ENCODE measurements at regions not wholly inside any gene's neighbourhood (a gene's known extent, or its start where the extent isn't known, plus 50 kb on each side); places are given as distances from the start of the nearest gene placed in this dataset.

DNA sequence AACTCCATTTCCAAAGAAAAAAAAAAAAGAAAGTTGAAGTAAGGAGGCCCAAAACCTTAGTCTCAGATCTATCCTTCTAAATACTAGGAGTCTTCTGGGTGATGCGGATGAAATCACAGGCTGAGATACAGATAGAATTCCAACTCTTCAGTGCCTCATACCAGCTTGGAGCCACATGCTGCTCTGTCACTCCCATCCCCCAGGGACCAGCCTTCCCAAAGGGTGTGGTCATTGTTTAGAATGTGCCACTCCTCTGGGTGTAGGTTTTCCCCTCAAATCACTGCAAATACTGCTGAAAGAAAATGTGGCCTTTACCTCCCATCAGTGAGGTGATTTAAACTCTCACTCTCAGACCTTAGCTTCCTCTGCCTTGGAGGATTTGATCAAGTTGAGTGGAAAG, 112.9 kb downstream of the CDC7 start:
- DNase-seq (ENCODE audit: low spot score): no peak
- H3K27ac Mint-ChIP-seq: no peak overlapping the region
- H3K36me3 Mint-ChIP-seq (ENCODE audit: low read depth): no peaks in the 10 kb centered on the region
- H3K27me3 Mint-ChIP-seq (ENCODE audit: low read depth): no peaks in the 10 kb centered on the region
- peaks cover 3% of the 10 kb centered on the region for H3K4me1 Mint-ChIP-seq (ENCODE audit: low read depth)
- no peaks in the 10 kb centered on the region for H3K9me3 Mint-ChIP-seq
- H3K4me3 Mint-ChIP-seq: no peak overlapping the region

DNA sequence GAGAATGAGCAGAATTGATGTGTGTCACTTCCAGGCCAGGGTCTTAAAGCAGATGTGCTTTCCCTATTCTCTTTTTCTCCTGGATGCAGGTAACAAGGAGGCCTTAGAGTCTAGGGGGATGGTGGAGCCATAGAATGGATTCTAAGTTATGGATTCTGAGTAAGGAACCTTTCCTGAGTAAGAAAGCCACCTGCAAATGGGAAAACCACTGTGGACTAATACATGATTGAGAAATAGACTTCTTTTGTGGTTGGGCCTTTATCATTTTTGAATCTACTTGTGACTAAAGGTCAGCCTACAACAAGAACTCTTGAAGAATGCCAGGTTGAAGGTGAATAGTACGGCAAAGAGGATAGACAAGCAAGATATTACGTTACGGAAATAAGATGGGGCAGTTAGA, 116.1 kb downstream of the CDC7 start:
- Mint-ChIP-seq H3K27me3 (ENCODE audit: low read depth) (peaks cover 3% of the 10 kb centered on the region), H3K9me3 (no peaks in the 10 kb centered on the region), H3K4me3 (no peak overlapping the region), H3K36me3 (ENCODE audit: low read depth) (no peaks in the 10 kb centered on the region), H3K4me1 (ENCODE audit: low read depth) (peaks cover 3% of the 10 kb centered on the region), H3K27ac (no peak overlapping the region)
- DNase-seq (ENCODE audit: low spot score): no peak

DNA sequence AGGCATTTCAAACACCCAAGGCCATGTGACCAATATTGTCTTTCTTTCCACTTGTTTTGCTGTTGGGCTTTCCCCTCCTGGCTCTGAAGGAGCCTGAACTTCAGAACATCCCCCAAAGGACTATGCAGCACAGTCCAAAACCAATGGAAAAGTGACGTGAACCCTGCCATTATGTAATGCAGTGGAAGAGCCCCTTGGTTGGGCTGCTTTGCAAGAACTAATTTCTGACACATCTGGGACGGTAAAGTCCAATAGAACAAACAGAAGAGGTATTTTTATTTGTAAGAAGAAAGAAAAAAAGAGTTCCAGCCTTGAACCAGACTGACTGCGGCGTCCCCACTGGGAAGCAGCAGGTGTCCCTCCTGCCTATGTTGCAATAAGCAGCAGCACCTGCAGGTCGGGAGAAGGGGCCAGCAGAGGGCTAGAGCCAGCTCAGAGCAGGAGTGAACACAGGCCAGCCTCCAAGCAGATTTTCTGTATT, 116.7 kb downstream of the CDC7 start:
- DNase-seq (ENCODE audit: low spot score): no peak
- no peaks in the 10 kb centered on the region for H3K9me3 Mint-ChIP-seq
- no peaks in the 10 kb centered on the region for H3K36me3 Mint-ChIP-seq (ENCODE audit: low read depth)
- H3K4me1 Mint-ChIP-seq (ENCODE audit: low read depth): peaks cover 3% of the 10 kb centered on the region
- H3K27ac Mint-ChIP-seq: no peak overlapping the region
- no peak overlapping the region for H3K4me3 Mint-ChIP-seq
- peaks cover 6% of the 10 kb centered on the region for H3K27me3 Mint-ChIP-seq (ENCODE audit: low read depth)

DNA sequence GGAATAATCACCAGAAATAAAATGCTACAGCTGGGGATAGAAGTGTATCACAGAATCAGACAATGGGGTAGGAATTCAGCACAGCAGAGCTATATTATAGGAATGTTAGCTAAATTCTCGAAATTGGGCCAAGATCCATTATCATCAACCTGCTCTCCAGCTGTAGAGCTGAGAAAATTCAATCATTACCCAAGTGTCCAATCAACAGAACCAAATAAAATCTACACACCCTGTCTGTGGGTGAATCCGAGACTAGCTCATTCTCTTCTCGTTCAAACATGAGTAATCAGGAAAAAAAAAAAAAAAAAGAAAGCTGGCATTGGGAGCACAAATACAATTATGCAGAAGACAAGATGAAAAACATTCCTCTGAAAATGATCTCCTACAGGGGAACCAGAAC, 119.2 kb downstream of the CDC7 start:
- Mint-ChIP-seq H3K27ac (no peak overlapping the region), H3K9me3 (no peaks in the 10 kb centered on the region), H3K27me3 (ENCODE audit: low read depth) (peaks cover 7% of the 10 kb centered on the region), H3K36me3 (ENCODE audit: low read depth) (no peaks in the 10 kb centered on the region), H3K4me1 (ENCODE audit: low read depth) (peaks cover 1% of the 10 kb centered on the region), H3K4me3 (no peak overlapping the region)
- DNase-seq (ENCODE audit: low spot score): no peak

DNA sequence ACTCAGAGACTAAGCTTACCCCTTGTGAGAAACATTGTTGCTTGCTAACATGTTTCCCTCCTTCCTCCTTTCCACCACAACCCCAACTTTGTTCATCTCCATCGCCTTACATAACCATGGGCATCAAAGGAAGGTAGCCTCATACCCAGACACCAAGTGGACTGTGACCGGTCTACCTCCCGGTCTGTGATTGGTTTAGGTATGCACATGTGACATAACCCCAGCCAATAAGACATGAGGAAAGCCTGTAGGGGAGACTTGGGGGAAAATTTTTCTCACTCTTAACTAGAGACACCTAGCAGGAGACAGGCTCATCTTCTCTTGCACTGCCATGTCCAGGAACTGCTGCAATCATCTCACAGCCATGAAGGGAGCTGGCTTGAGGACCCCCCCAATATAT, 120.7 kb downstream of the CDC7 start:
- no peak for DNase-seq (ENCODE audit: low spot score)
- no peaks in the 10 kb centered on the region for H3K9me3 Mint-ChIP-seq
- no peak overlapping the region for H3K27ac Mint-ChIP-seq
- peaks cover 1% of the 10 kb centered on the region for H3K4me1 Mint-ChIP-seq (ENCODE audit: low read depth)
- peaks cover 7% of the 10 kb centered on the region for H3K27me3 Mint-ChIP-seq (ENCODE audit: low read depth)
- H3K4me3 Mint-ChIP-seq: no peak overlapping the region
- no peaks in the 10 kb centered on the region for H3K36me3 Mint-ChIP-seq (ENCODE audit: low read depth)

DNA sequence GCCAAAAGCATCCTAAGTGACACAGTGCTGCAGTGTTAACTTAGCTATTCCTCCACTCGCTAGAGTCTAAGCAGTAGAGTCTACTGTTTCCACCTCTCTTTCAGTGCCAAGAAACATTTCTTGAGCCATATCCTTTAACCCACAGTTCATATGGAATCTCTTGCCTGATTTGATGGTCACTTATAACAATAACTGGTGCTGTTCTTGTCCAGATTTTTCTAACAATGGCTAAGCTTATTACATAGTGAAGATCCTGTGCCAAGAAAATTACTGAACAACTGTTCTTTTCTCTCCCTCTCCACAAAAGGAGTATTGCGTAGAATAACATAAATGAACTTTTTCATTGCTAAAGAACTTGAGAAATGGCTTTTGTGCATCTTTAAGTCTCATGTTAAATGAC, 121.3 kb downstream of the CDC7 start:
- Mint-ChIP-seq H3K4me1 (ENCODE audit: low read depth) (peaks cover 1% of the 10 kb centered on the region), H3K9me3 (no peaks in the 10 kb centered on the region), H3K36me3 (ENCODE audit: low read depth) (no peaks in the 10 kb centered on the region), H3K4me3 (no peak overlapping the region), H3K27ac (no peak overlapping the region), H3K27me3 (ENCODE audit: low read depth) (peaks cover 7% of the 10 kb centered on the region)
- no peak for DNase-seq (ENCODE audit: low spot score)

DNA sequence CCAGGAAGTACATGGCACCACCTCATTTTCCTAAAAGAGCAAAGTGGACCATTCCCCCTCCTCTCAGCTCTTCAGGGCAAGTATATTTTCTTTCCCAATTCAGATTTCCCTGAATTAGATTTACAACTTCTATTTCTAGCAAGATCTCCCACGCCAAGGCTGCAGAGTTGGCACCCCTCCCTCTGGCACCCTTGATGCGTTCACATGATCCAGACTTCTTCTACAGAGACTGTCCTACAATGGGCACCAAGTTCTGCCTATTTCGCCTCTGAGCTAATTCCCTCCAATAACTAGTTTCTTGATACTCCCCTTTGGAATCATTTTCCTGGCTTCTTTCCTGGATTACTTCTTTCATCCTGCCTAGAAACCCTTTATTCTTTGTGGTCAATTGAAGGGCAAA, 122.0 kb downstream of the CDC7 start:
- Mint-ChIP-seq H3K9me3 (no peaks in the 10 kb centered on the region), H3K36me3 (ENCODE audit: low read depth) (no peaks in the 10 kb centered on the region), H3K27ac (no peak overlapping the region), H3K4me3 (no peak overlapping the region), H3K27me3 (ENCODE audit: low read depth) (peaks cover 7% of the 10 kb centered on the region), H3K4me1 (ENCODE audit: low read depth) (peaks cover 1% of the 10 kb centered on the region)
- DNase-seq (ENCODE audit: low spot score): no peak

DNA sequence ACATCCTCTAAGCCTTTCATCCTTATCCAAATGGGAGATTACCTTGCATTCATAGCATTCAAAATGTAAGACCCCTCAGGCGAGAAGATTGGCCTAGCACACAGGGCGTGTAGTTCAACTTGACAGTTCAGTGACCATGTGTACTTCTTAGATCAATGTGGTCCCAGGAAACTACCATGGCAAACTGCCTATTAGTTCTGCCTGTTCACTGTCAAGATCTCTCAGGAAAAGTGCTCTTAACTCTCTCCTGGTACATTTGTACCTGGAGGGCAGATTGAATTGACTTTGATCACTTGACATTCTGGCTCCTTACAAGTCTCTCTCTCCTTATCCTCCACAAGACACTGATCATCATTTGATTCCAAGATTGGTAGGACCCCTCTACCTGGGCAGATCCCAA, 122.4 kb downstream of the CDC7 start:
- H3K9me3 Mint-ChIP-seq: no peaks in the 10 kb centered on the region
- H3K27ac Mint-ChIP-seq: no peak overlapping the region
- H3K27me3 Mint-ChIP-seq (ENCODE audit: low read depth): peaks cover 7% of the 10 kb centered on the region
- no peak for DNase-seq (ENCODE audit: low spot score)
- H3K4me1 Mint-ChIP-seq (ENCODE audit: low read depth): no peaks in the 10 kb centered on the region
- no peaks in the 10 kb centered on the region for H3K36me3 Mint-ChIP-seq (ENCODE audit: low read depth)
- no peak overlapping the region for H3K4me3 Mint-ChIP-seq

DNA sequence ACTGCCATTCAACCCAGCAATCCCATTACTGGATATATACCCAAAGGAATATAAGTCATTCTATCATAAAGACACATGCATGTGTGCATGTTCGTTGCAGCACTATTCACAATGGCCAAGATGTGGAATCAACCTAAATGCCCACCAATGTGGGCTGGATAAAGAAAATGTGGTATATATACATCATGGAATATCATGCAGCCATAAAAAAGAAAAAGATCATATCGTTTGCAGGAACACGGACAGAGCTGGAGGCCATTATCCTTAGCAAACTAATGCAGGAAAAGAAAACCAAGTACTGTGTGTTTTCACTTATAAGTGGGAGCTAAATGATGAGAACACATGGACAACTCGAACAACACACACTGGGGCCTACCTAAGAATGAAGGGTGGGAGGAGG, 123.7 kb downstream of the CDC7 start:
- DNase-seq (ENCODE audit: low spot score): no peak
- Mint-ChIP-seq H3K36me3 (ENCODE audit: low read depth) (no peaks in the 10 kb centered on the region), H3K4me1 (ENCODE audit: low read depth) (no peaks in the 10 kb centered on the region), H3K27ac (no peak overlapping the region), H3K27me3 (ENCODE audit: low read depth) (peaks cover 12% of the 10 kb centered on the region), H3K4me3 (no peak overlapping the region), H3K9me3 (no peaks in the 10 kb centered on the region)

Data from T-helper 2 cell treated with Interferon-gamma antibody and Interleukin-4, amounts not matched to agents 5 μg/mL and 100 μg/mL, for 36 hours (primary cell).